Cardiac fibroblast (primary cell): ENCODE measurements at regions not wholly inside any gene's neighbourhood (a gene's known extent, or its start where the extent isn't known, plus 50 kb on each side); places are given as distances from the start of the nearest gene placed in this dataset.
A peak's percentile ranks its signal among the peaks of the same experiment; 100 is the strongest.

ENCODE experiments used
- DNase-seq, 2 donors: peaks; one replicate each; pipeline versions ENCODE4 v3.0.0 to v3.0.0-alpha.2; 2010; ENCODE audit warnings: low read depth in 2 of 2
- H3K4me3 ChIP-seq, 2 donors: replicated peaks in 1 of 2; 1 replicate in 1 of 2; 2 replicates in 1 of 2; pipeline ENCODE4 v1.5.1; 2011; ENCODE audit warnings: low read depth in 2 of 2, low read length in 2 of 2, mild to moderate bottlenecking in 2 of 2, moderate library complexity in 1 of 2
- CTCF ChIP-seq: IDR thresholded peaks from one replicate; pipeline ENCODE4 v1.5.1; 2011; ENCODE audit warnings: low read depth, mild to moderate bottlenecking, low read length, inconsistent platforms

DNA sequence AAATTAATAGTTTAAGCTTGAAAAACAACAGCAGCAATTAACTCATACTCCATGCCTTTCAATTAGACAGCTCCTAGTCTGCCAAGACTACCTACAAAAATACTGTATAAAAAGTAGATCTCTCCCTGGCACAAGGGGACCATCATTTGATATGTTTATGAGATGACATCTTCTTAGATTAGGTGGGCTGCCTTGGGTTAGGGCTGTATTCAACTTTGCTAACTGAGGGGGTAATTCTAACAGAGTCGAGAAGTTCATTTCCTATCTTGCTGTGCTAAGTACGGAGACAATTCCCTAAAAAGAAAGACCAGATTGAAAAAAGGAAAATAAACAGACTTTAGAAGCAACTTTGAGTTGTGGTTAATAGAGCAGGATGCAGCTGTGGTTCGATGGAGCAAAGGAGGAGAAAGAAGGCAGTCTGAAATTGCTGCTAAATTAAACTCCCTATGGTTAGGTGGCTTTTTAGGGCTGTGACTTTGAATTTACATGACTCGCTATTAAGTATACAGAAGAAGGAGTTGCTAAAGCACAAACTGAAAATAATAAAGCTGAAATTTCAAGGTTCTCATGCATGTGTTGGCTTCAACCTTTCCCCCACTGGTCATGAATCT is 75.4 kb downstream of the CDC7 start:
- no peak overlapping the region for H3K4me3 ChIP-seq
- no peak for DNase-seq
- TF ChIP-seq CTCF = no peak

GRCh38 chr1:91578320-91579109 is 77.9 kb downstream of the CDC7 start:
- TF ChIP-seq CTCF = no peak
- no peak overlapping the region for H3K4me3 ChIP-seq
- no peak for DNase-seq

- H3K4me3 ChIP-seq = no peak overlapping the region
- no peak for DNase-seq
- TF ChIP-seq CTCF = no peak
Measured at GRCh38 chr1:91579658-91580228, 79.1 kb downstream of the CDC7 start.

DNA sequence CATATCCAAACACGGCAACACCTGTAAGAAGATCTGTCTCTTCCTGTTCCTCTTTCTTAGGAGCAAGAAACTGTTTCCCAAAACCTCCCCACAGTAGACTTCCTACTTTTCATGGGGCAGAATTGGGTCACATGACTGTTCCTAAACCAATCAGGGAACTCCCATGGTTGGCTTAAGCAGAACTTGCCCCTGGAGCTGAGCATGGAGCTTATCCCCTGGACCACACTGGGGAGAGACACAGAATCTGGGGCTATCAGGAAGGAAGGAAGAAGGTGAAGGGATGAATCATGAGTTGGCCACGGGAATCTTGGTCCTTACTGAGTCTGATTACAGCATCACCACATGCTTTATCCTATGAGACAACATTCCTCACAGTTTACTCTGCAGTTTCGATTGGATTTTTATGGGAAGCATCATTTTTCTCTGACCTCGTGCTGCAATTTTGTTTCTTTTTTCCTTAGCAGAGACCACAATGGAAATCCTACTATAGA is 81.8 kb downstream of the CDC7 start:
- TF ChIP-seq CTCF = no peak
- peak; percentile 79 to 92 for DNase-seq
- no peak overlapping the region for H3K4me3 ChIP-seq

DNA sequence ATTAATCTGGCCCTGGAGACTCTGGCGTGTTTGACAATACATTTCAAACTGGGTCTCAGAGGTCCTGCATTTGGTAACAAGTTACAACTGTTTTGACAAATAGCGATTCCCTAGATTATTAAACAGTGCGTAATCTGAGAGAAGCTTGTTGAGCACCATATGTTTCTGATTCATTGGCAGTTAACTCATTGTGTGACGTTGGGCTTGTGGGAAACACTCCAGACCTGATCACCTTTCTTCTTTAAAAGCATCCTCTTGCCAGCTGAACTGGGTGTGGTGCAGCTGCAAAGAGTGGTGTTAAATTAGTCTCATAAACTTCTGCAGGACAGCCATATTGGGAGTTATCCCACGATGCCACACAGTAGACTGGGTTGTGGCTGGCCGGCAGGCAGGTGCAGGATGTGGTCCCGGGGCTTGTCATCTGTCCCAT is 82.7 kb downstream of the CDC7 start:
- no peak overlapping the region for H3K4me3 ChIP-seq
- DNase-seq = peak in 1 of 2 donors; percentile 83
- no peak for TF ChIP-seq CTCF

DNA sequence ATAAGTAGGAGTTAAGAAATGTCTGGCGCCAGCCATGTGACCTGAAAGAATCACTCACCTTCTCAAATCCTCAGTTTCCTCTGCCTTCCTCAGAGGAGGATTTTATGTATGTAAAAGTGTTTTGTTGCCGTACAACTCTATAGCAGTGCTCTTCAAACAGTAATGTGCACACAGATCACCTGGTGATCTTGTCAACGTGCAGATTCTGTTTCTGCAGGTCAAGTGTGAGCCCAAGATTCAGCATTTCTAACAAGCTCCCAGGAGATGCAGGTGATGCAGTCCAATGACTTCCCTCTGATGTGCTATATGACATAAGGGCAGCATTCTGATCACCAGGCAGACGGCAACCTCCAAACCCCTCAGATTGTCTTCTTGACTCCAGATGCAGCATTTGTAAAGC is 83.7 kb downstream of the CDC7 start:
- H3K4me3 ChIP-seq = no peak overlapping the region
- TF ChIP-seq CTCF = no peak
- DNase-seq = no peak
